GM19023 (cell line): ENCODE measurements at regions not wholly inside any gene's neighbourhood (a gene's known extent, or its start where the extent isn't known, plus 50 kb on each side); places are given as distances from the start of the nearest gene placed in this dataset.
"Not testable (repeated sequence)": the region's sequence is repeated elsewhere in the genome, so short reads cannot be mapped to it uniquely, and the experiment has no call there.

ENCODE experiments used
- ATAC-seq: cut with Tn5 transposase; IDR thresholded peaks from one replicate; pipeline ENCODE4 v1.9.1; 2021; ENCODE audit warnings: mild to moderate bottlenecking, moderate library complexity; ENCODE audit not compliant: unreplicated experiment

DNA sequence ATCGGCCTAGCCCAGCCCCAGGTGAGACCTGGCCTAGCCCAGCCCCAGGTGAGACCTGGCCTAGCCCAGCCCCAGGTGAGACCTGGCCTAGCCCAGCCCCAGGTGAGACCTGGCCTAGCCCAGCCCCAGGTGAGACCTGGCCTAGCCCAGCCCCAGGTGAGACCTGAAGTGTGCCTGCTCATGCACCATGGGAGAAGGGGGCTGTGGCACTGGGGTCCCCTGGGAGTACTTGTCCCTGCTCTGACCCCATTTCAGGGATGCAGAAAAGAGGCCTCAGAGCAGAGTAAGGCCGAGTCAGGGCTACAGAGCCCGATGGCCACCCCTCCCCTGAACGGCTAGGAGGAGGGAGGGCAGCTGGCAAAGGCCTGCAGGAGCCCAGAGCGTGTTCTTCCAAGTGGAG, 129.6 kb downstream of the CRYBB2 start:
- not testable (repeated sequence) for ATAC-seq

DNA sequence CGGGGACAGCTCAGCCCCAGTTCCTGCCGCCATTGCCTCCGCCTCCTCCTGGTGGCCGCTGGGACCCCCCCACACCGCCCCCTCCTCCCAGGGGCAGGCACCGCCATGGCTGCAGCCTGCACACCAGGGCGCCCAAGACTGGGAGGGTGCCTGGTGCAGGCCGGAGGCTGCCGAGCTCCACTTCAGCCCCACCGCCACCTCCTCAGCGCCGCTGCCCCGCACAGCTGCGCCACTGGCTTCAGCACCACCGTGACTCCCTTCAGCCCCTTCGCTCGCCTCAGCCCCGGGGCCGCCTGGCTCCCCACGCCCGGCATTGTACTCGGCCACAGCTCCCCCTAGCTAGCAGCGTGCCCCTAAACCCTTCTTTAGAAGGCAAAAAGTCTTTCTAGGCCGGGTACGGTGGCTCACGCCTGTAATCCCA, 131.1 kb downstream of the CRYBB2 start:
- no peak for ATAC-seq

DNA sequence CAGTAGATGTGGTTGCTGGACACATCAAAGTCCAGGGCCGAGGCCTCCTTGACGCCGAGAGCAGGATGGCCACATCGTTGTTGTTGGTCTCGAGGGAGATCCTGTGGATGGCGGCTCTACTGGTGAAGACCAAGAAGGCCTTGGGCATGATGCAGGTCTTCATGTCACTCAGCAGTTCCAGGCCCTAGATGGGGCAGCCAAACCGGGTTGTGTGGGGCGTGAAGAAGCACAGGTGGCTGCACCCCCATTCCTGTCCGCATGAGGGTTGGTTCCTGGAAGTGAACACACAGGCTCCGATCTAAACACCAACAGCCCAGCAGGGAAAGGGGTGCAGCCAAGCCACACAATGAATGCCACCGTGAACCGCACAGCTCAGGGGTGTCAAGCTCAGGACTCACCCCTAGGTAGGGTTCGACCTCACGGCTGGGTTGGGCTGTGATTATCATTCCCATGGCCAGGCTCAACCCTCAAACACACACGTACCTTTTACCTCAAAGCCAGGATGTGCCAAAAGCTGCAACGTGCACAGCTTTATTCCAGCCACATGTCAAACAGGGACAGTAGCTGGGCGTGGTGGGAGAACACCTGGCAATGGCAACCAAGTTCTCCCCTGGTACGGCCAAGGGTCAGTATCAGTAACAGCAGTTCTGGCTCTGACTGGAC, 132.3 kb downstream of the CRYBB2 start:
- no peak for ATAC-seq

DNA sequence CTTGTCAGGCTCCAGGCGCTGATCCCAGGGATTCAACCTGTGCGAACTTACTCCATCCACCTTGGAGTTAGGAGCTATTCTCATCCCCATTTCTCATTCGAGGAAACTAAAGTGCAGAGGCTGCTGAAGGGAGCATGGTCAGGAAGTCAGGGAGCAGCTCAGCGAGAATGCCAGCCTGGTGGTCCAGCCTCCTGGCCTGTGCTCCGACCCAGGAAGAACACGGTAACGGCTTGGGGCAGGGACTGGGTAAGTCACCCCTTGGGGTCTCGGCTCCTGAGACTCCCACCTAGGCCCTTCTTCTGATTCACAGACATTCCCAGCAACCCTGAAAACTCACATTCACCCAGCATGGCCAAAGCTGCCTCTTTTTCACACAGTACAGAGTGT, 132.8 kb downstream of the CRYBB2 start:
- no peak for ATAC-seq

DNA sequence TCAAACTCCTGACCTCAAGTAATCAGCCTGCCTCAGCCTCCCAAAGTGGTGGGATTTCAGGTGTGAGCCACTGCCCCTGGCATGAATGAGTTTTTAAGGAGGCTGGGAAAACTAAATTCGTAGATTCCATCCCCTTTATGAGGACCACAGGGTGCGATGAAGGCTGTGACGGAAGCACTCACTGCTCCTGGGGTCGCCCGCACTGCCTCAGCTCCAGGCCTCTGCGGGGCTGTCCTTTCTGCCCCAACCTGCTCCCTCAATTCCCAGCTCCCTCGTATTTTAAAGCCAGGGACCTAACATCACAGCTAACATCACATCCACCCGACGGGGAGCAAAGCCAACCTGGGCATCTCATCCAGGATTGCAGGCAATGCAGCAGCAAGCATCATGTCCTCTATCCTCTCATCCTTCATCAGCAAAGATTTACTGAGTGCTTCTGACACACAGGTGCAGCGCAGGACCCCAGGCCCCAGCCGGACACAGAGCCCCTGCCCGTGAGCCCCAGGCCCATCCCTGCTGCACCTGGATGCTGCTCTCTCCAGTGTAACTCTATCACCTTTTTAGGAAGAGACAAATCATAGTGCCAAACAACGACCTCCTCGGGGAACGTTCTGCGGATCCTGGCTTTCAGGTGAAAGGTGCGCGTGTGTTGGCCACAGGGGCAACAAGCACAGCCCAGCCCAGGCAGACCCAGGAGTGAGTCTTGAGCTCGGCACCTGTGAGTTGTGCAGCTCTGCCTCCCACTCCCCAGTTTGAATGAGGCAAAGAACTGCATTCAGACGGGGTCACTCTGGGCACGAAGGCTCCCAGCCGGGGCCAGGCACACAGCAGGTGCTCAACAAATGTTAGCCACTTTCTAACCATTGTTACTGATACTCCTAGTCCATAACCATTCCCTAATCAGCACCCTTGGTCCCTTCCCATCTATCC, 134.3 kb downstream of the CRYBB2 start:
- ATAC-seq, result no peak

DNA sequence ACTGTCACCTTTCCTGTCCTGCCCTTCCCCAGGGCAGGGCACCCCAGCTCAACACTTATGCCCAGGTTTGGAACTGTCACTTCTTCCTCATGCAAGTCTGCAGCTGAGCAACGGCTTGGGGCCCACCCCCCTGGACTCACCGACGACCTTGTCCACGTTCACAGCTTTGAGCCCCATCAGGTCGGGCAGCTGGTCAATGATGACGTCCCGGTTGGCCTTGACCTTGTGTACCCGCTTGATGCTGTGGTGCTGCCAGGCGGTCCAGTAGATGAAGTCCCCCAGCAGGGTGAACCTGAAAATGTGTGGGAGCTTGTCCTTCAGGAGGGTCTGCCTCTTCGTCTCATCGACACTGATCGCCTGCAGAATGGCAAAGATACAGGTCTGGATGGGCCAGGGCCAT, 135.0 kb downstream of the CRYBB2 start:
- no peak for ATAC-seq

DNA sequence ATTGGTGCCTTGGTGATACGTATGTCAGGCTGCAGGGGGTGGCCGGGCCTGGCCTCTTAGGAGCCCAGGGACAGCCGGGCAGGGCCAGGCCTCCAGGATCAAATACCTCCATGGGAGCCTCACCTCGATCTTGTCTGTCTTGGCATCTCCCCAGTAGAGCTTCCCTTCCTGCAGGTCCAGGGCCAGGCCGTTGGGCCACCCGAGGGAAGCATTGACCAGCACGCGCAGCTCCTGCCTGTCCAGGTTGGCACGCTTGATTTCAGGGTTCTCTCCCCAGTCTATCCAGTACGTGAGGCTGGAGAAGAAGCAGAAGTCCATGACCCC, 137.7 kb downstream of the CRYBB2 start:
- no peak for ATAC-seq

DNA sequence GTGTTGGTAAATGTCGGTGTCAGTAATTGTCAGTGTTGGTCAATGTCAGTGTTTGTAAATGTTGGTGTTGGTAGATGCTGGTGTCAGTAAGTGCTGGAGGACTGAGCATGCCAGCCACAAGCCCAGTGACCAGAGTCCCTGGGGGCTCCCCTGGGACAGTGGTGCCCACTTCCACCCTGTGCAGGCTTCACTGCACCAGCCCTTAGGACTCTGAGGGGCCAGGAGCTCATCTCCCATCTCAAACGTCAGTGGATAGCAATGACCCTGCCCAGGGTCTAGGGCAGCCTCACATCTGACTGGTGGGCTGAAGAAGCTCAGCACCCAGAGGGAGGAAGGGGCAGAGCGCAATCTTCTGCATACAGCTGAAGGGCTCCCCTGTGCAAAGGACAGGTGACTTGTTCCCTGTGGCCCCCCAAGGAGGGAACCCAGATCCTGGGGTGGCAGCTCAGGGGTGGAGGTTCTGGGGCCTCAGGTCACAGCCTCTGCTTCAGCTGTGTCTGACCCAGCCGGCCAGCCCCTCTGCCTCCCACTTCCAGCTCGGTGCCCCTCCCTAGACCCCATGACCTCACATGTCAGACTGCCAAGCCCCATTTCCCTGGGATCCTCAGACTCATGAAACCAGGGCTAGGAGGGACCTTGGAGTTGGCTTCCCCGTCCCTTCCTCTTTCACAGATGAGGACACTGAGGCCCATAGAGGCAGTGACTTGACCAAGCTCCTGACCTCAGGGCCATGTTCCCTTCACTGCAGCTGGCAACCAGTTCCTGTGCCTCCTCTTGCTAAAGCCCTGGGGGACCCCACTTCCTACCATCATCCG, 138.4 kb downstream of the CRYBB2 start:
- ATAC-seq, result no peak

DNA sequence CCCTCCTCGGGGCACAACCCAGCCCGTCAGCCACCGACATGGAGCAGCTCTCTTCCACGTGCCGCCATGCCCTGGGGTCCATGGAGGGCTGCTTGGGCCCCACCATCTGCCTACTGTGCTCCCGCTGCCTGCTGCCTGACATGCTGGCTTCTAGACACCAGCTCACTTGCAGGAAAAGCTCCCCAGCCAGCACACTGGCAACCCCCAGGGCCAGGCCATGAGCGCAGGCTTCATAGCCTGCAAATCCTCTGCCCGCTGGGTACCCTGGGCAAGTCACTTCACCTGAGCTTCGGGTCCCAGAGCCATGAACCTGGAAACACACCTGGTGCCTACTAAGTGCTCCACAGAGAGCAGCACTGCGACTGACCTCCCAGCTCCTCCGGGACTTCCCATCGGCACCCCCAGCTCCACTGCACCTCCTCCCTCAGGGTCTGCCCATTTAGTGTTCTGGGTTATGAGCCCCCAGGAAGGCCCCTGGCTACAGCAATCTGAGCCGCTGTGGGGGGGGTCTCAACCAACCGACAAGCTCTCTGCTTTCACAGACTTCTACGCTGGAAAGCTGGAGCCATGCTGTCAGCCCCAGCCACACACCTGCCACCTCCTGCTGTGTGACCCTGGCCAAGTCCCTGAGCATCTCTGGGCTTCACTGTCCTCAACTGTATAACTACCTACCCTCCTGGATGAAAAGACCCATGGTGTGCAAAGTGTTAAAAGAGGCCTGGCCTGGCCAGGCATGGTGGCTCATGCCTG, 139.2 kb downstream of the CRYBB2 start:
- no peak for ATAC-seq

DNA sequence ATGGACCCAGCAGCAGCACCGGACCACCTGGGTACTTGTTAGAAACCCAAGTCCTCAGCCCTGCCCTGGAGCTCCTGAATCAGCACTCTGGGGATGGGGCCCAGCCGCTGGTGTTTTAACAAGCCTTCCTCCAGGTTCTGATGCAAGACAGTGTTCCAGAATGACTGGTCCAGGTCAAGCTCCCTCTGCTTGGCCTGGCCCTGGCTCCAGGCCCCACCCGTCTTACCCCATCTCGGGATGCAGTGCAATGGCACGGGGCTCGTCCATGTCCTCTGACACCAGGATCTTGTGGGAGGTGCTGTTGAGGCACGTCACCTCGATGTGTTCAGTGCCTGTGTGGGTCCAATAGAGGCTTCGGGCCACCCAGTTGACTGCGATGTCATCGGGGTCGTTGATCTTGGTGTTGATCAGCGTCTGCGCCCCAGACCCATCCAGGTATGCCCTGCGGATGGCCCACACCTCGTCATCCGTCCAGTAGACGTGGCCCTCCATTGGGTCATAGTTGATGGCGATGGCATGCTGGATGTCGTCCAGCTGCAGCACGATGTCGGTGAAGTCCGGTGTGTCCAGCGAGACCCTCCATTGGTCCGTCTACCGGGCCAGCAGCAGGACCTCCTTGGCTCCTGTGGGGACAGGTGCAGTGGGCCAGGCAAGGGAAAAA, 140.3 kb downstream of the CRYBB2 start:
- ATAC-seq, result no peak

DNA sequence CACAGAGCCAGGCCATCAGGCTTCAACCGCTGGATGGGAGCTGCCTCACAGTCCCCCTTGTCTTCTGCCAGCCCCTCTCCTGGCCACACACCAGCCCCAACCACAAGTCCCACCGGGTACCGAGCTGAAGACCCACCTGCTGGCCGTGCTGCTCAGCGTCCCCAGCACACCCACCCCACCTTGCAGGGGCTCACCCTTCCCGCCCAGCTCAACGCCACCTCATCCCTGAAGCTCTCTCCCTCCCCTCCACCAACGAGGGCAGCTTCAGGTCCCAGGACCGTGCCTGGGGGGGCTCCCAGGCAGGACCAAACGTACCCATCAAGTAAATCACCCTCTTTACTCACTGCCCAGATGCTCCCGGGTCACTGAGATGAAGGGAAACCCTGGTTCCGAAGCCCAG, 141.0 kb downstream of the CRYBB2 start:
- ATAC-seq, result no peak

DNA sequence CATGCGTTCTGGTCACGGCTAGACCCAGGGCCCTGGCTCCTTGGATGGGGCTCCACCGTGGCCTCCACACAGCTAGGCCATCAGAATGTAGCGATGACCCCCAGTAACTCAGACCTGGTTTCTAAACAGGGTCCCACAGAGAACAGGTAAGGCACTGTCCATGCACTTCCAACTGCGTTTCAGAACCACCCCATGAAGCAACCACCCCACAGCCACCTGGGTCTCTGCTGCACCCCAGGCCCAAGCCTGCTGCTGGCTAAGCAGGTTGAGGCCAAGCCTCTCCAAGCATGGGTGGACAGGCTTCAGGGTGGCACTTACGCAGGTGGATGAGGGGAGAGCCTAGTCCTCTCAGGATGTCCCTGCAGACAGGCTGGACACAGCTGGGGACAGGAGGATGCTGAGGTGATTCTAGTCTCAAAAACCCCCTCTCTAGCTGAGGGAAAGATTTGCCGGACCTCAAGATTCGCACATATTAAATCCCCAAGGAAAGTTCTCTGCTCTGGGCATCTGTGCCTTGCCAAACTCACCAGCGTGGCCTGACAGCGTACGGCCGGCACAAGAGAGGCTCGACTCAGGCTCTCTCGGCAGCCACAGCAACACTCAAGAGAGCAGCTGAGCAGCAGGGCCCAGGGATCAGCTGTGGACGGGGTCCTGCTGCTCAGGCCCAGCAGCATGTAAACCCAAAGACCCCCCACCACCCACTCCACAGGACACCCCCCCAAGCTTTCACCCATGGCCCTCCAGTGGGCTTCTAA, 141.6 kb downstream of the CRYBB2 start:
- ATAC-seq, result no peak

DNA sequence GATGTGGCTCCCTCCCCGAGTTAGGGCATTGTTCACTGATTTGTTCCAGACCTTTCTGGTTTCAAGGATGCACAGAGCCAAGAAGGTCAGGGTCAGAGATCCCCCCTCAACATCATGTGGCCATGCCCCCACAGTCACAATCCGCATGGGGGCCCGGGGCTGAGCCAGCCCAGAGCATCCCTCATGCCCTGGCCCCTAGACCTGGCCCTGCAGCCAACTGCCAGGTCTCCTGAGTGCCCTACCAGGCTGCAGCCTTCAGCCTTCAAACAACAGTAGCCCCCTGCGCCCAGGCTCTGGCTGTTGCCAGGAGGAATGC, 142.4 kb downstream of the CRYBB2 start:
- ATAC-seq, result no peak

DNA sequence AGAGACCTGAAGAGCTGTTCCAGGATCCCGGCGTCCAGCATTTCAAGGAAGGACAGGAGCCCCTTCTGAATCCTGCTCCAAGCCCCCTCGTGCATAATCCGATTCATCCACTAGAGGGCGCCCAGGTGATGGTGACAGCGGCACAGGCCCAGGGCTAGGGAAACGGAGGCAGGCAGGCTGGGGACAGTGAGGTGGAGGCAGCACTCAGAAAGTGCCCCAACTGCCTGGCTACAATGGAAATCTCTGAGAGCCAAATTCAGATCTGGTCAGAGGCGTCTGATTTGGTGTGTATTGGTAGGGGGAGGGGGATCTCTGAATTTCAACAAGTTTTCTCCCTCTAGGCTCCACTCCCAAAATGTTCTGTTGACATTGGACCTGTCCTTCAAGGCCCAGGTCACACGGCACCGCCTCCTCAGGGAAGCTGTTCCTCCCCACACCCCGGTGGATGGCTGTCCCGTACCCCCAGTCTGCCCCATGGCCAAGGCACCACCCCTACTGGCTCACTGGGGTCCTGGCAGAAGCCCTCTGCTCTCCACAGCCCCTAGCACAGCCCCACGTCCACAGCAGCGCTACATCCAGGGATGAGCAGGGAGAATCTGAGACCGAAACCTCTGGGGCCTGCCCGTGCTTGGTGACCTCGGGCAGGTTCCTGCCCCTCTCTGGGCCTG, 142.9 kb downstream of the CRYBB2 start:
- no peak for ATAC-seq

DNA sequence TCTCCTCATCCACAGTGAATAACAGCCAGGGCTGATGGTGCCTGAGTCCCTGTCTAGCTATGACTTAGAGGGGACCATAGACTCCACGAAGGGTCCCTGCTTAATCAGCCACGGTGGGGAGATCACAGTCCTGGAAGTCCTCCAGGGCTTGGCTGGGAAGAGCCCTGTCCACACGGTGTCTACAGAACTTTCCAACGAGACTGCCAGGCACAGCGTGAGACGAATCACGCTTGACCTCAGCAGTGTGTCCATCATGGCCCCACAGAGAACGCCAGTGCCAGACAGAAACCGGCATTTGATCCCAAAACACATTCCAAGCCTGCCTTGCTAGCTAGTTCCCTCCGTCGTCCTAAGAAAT, 143.4 kb downstream of the CRYBB2 start:
- no peak for ATAC-seq

DNA sequence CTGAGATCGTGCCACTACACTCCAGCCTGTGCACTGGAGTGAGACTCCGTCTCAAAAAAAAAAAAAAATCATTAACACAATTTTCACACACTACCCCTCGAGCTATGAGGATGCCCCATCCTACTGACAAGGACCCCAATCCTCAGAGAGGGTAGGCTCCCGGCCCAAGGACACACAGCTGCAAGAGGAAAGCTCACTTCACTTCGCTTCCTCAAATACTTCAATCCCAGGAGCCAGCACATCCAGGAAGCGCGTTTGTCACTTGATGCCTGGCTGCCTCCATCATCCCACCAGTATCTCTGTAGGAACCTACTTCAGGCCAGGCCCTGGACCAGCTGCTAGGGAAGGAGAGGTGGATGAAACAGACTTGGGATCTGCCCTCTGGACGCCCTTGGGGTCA, 144.0 kb downstream of the CRYBB2 start:
- ATAC-seq, result no peak

DNA sequence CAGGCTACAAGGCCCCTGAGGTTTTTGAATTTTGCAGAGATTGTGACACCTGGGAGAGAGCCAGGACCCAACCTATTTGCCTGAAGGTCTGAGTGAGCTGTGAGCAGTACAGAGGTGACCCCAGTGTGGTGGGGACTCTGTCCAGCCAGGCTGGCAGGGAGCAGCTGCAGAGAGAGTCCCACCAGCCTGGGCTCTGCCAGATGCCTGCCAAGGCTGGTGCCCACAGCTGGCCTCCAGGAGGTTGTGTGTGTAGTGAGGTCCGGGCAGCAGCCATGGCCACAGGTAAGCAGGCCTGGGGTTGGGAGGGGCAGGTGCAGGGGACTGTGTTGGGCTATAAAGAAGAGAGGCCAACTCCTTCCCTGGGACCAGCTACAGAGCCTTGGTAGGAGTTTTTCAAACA, 144.8 kb downstream of the CRYBB2 start:
- ATAC-seq, result no peak

DNA sequence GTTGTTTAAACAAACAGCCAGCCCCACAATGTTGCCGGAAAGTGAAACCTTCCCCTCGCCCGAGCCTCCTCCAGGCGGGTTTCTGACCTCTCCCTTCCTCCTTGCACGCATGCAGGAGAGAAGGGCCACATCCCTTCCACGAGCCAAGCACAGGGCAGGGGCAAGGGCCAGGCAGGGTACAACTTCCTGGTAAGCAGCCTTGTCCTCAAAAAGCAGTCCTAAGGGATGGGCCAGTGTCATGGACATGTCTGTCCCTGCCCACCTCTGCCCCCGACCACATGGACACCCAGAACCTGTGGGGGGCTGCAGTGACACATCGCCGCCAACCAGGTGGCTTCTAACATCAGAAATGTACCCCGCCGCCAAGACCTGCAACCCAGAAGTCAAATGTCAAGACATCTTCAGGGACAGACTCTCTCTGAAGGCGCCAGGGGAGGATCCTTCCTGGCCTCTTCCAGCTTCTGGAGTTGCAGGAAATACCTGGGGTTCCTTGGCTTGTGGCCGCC, 145.3 kb downstream of the CRYBB2 start:
- no peak for ATAC-seq
